ENCODE measurements at regions not wholly inside any gene's neighbourhood (a gene's known extent, or its start where the extent isn't known, plus 50 kb on each side); places are given as distances from the start of the nearest gene placed in this dataset.

- TF ChIP-seq CTCF (IDR thresholded peaks at IDR 0.05) (no peak), ATF2 (CRISPR knock-in tag; IDR thresholded peaks at IDR 0.05; ENCODE audit: borderline replicate concordance, low read depth) (no peak), SP1 (CRISPR knock-in tag; conservative IDR thresholded peaks at IDR 0.05) (no peak)
These were observed 838.6 kb downstream of the BCL11B start for GRCh38 chr14:98433436-98433835.

Measured in WTC11 (cell line).